ENCODE measurements at regions not wholly inside any gene's neighbourhood (a gene's known extent, or its start where the extent isn't known, plus 50 kb on each side); places are given as distances from the start of the nearest gene placed in this dataset.
"Not testable (repeated sequence)": the region's sequence is repeated elsewhere in the genome, so short reads cannot be mapped to it uniquely, and the experiment has no call there.

DNA sequence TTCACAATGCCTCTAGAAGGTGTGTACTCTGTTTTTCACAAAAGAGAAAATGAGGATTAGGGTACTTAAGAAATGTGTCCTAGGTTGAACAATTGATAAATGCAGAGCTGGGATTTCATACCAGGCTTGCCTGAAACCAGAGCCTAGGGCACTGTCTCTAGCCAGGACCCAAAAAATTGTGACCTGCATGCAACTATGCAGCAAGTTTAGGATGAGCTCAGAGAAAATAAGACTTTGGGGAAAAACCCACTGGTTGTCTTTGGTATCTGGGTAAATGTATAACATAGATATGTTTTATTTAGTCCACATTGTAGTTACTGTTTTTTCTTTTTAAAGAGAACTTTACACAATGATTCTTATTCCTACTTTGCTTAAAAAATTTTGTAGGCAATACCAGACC lies 177.1 kb upstream of the SEMA6A start:
- in situ Hi-C loops (cut with MboI; ENCODE audit: low sequenced_read_pairs) = no loop called here

DNA sequence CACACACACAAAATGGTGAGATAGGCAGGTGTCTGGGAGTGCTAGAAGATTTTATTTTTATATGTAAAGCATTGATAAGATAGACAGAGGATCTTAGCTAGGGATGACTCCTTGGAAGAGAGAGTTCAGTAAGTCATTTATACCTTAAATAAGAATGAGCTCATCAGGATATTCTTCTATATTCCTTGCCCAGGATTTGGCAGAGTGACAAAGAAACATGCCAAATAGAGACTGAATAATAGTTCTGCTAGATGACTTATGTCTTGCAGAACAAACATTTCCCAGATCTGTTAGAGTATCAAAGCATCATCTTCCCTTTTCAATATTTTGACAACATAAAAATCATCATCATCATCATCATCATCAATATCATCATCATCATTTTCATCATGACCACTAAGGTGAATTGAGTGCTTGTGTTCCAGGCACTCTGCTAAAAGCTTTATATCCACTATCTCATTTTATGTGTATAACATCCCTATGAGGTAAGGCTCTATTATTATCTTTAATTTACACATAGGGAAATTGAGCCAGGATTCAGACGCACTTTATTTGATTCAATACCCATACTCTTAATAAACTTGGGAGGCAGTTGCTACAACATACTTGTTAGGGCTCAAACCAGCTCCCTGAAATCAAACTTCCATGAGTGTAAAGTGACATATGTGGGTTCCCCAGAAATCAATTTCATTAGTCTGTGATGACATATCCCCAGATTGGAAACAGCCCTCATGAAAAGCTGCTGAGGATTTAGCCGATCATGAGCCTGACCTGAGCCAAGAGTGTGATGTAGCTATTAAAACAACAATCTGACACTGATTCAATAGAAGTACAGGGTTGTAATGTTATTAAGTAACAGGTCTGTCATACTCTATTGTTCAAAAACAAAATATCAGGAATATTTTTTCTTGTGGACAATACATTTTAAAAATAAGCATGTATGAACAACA lies 176.3 kb upstream of the SEMA6A start:
- in situ Hi-C loops (cut with MboI; ENCODE audit: low sequenced_read_pairs) = no loop called here

DNA sequence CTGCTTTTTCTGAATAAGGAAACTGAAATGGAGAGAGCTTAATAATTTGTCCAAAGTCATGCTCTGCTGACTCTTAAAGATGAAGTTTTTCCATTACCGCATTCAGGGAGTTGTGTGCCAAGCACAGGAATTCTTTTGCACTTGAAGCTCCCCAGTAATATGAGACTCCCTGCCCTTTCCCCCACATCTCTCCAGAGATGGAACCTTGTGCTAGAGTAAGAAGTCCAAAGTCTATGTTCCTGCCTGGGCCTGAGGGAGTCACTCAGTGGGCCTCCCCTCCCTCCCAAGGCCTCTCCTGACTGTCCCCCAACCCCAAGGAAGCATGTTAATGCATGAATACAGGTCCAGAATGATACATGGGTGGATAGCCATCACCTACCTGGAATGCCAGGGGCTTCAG lies 173.3 kb upstream of the SEMA6A start:
- in situ Hi-C loops (cut with MboI; ENCODE audit: low sequenced_read_pairs) = no loop called here

DNA sequence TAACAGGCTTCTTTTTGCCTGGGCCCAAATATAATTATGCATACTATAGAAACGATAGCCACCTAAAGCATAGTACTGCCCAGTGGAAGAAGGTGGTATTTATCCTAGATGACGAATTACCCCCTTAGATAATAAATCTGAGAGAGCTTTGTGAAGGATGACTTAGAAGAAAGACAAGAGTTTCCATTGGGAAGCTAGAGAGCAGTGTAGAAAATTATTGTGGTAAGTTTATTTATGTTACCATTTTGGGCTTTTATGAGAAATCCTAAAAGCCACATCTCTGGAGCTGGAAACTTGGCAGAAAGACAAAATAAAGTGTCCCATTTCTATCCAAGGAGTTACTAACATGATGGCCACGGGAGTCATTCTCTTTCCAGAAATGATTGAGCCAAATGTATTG lies 172.0 kb upstream of the SEMA6A start:
- in situ Hi-C loops (cut with MboI; ENCODE audit: low sequenced_read_pairs) = no loop called here

DNA sequence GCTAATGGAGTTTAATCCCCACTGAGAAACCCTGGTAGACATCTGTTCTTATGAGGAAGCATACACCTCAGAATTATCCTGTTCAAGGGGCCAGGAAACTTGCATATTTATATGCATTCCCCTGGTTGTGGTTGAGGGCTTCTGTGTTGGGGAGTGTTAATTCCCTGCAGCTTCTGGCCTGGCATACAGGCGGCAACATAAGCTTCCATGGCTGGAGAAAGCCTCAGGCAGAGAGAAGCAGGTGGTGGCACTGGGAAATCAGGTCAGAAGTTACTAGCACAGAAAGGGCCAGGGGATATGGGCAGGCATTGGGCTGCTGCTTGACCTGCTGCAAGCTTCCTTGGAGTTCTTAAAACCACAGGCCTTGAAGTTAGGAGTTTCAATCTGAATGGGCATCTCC lies 166.1 kb upstream of the SEMA6A start:
- in situ Hi-C loops (cut with MboI; ENCODE audit: low sequenced_read_pairs) = no loop called here

DNA sequence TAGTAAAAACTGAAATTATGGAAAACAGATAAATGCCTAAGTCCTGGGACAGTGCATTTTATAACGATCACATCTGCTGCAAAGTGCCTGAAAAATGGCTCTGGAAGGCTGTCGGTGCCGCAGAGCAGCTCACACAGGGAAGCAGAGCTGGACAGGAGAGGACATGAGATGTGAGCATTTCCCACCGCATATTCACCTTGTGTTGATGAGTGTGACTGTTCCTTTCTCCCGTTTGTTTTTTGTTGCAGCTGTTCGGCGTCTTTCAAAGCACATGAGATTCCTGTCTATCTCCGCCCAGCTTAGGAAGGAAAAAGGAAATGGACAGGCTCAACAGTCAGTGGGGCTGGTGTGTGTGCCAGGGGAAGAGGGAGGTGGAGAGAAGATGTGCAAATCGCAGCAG lies 164.9 kb upstream of the SEMA6A start:
- in situ Hi-C loops (cut with MboI; ENCODE audit: low sequenced_read_pairs) = no loop called here

DNA sequence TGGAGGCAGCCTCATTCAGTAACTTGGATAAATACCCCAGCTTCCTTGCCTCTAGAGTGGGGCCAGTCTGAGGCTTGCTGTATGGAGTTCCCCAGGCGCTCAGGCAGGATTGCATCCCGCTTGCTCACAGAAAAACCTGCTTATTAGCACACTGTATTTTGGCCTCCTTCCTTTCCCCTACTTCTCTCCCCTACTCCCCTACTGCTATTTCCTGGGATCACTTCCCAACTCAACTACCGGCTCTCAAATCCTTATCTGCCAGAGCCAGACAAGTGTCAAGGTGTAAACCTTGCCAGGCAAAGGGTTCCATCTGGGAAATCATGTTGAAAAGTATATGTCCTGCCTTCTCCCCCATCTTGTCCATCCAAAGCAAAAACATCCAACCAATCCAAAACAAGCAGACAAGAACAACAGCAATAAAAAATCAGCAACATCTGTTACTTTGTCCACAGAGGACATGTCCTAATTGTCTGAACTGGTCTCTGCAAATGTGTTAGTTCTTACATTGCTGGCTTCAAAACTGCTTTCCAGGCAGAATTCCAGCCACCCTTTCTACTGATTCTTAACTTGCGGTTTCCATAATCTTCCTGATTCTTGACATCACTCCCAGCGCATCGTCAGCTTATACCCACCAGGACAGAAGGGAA lies 164.1 kb upstream of the SEMA6A start:
- in situ Hi-C loops (cut with MboI; ENCODE audit: low sequenced_read_pairs) = no loop called here

DNA sequence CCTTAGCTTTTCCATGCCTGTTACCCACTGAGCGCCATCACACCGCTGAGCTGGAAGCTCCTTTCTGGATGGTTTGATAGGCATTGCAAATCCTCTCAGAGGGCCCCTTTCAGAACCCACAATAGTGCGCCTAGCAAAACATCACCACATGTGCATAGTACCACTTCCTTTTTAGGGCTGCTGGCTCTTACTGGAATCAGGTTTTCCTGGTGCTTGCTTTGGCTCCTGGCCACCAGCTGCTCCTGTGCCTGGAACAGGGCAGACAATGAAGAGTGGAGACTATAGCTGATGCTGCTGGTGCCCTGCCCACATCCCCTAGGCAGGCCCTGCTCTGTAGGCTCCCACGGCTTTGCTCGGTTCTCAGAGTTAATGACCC lies 163.6 kb upstream of the SEMA6A start:
- in situ Hi-C loops (cut with MboI; ENCODE audit: low sequenced_read_pairs) = no loop called here

DNA sequence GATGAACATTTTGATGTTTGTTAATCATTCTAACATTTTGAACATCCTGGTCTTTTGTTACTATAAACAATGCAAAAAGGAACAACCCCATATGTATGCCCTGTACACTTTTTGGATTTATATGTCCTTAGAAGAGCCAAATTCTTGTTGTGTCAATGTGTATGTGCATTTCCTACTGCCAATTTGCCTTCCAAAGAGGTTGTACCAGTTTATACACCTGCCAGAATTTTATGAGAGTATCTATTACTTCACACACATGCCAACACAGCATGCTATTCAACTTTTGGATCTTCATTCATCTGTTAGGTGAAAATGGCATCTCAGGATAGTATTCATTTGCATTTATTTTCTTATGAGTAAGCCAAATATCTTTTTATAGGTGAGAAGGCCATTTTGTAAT lies 162.0 kb upstream of the SEMA6A start:
- in situ Hi-C loops (cut with MboI; ENCODE audit: low sequenced_read_pairs) = no loop called here

DNA sequence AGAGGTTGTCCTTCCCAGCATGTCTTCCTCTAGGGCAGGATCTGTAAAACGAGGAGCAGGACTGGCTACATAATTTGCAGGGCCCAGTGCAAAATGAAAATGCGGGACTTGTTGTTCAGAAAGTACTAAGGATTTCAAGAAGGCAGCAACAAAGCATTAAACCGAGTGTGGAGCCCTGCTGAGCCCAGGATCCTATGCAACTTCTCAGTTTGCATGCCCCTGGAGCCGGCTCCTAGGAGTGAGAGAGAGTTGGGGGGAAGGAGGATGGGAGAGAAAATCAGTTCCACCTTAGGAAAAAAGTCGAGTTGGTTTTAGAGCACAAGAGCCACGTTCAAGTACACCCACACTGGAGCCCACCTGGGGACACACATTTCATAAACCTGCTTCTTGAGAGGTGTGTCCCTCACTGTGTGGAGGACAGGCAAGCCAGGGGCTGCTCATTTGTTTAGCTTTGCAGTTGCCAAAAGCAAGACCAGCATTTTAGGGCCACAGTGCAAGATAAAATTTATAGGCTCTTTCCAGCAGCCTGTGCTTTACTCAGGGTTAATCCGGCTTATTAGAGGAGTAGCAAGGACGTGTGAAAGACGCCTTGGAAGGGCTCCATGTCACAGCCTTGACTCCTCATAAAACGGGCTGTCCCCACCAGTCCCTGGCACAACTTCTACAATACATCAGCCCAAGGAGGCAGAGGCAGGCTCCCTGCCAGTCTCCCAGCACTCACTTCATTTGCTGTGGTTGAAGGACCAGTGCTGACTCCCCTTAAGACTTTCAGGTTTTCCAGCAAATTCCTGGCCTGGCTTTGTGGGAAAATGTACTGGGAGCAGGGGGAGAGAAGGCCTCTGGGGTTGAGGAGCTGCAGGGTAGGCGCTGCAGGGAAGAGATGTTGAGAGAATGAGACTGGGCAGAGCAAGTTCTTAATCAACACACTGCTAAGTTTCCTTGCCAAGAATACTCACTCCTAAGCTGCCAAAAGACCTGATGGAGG lies 159.7 kb upstream of the SEMA6A start:
- in situ Hi-C loops (cut with MboI; ENCODE audit: low sequenced_read_pairs) = no loop called here

DNA sequence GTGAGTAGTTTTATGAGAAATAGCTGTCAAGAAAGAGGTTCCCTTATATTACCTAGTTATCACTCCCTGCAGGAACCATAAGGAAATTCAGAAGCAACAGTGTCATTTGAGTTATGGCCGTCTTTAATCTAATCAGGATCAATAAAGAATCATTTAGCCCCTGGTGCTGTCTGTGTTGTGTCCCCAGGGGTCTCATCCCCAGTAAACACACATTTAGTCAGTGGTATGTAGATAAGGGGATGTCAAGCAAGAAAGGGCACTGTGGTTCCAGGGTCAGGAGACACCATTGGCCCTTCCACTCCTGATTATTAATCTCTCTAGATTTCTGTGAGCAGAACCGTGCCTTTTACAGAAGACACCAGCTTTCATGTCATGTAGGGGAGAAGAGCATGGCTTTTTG lies 158.0 kb upstream of the SEMA6A start:
- in situ Hi-C loops (cut with MboI; ENCODE audit: low sequenced_read_pairs) = no loop called here

DNA sequence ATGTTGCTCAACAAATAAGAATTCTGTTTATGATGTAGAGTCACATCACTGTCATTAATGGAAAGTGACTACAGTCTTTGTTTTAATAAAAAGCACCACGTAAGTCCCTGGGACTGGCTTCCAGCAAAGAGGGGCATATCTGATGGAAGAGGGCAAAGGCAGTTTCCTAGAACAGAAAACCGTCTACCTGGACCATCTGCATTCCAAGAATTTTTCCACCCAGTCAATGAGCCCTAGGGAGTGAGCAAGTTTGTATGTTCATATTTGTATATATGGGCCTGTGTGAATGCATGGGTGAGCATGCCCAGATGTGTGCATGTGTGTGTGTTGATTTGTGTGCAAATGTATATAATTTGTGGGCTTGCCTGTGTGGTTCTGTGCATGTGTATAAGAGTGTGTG lies 156.8 kb upstream of the SEMA6A start:
- in situ Hi-C loops (cut with MboI; ENCODE audit: low sequenced_read_pairs) = no loop called here

DNA sequence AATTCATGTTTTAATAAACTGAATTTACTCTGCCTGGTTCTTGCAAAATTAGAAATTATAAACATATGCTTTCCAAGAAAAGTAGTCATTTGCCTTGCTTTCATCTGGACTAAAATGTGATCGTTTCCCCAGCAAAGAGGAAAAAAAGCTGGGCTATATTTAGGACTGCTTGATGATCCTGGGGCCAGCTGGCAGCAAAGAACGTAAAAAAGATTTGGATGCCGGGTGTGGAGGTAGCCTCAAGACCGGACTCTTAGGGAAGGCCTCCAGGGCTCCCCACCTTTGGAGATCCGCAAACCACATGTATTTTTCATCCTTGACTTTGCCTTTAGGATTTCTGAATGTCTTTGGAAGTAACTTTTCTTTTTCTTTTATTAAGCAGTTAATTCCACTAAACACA lies 156.1 kb upstream of the SEMA6A start:
- in situ Hi-C loops (cut with MboI; ENCODE audit: low sequenced_read_pairs) = no loop called here

DNA sequence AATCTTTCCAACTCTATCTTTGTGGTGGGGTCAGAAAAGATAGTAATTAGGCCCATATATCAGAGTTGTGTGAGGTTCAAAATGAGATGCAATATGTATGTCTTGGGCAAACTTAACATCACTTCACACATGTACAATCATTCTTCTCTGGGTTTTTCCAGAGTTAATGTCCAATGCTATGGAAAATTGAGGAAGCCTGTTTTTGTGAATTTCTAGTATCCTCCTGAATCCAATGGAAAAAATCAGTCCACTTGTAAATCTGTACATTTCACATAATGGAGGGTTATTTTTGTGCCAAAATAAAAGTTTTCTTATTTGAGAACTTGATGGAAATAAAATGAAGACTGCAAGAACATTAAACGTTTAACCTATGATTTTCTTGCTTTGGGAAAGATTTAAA lies 155.6 kb upstream of the SEMA6A start:
- in situ Hi-C loops (cut with MboI; ENCODE audit: low sequenced_read_pairs) = no loop called here

DNA sequence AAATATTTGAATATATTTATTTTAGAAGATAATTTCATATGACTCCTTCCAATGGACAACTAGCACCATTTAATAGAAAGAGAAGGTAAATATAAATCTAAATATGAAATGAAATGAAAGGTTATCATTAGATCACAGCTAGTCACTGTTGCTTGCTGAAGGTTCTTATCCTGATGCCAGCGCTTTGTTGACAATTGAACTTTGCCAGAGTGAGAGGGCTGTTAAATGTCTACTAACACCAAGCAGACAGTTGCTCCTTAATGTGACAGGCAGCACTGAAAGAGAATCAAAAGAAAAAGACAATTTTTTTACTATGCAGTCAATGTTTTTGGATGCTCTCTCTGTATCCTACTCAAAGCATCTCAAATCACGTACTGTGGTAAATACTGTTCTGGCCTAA lies 152.6 kb upstream of the SEMA6A start:
- in situ Hi-C loops (cut with MboI; ENCODE audit: low sequenced_read_pairs) = no loop called here

DNA sequence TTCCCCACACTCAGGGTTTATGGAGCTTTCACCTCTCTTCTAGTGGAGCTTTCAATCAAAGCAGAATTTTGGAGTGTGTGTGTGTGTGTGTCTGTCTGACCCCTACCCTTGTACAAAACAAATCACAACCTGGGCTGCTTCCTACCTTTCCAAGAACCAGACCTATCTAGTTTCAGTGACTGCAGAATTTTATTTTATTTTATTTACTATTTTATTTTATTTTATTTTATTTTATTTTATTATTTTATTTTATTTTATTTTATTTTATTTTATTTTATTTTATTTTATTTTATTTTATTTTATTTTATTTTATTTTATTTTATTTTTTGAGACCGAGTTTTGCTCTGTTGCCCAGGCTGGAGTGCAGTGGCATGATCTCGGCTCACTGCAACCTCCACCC lies 151.6 kb upstream of the SEMA6A start:
- in situ Hi-C loops (cut with MboI; ENCODE audit: low sequenced_read_pairs) = not testable (repeated sequence)

DNA sequence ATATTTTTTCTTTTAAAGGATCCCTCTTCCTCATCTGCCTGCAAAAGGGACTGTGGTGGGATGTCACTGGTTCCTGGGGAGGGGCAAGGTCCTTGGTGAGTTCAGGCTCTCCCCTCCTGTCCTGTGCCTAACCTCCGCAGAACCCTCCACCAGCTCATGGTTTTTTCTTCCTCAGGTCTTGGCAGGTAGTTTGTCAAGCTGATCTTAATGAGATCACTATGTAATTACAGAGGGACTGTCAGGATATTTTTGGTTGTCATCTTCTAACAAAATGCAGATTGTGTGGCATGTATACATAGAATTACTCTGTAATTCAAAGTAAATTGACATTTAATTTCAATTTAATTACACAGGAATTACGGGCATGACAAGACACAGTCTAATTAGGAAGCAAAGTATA lies 150.3 kb upstream of the SEMA6A start:
- in situ Hi-C loops (cut with MboI; ENCODE audit: low sequenced_read_pairs) = no loop called here

DNA sequence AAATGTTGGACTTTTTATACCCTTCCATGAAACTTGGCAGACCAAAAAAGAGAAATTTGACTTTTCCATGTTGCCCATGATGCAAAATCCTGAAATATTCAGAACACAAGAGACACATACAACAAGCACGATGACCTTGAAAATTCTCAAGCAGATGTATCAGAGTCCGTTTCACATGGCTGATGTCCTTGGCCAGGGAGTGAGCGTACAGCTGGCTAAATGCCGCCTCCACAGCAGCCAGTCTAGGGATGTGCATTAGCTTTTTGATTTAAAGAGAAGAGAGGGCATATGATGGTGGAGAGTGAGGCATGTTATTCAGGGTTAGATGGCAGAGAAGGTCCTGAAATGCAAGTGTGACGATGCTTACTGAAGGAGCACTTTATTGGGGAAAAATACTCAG lies 148.0 kb upstream of the SEMA6A start:
- in situ Hi-C loops (cut with MboI; ENCODE audit: low sequenced_read_pairs) = no loop called here

DNA sequence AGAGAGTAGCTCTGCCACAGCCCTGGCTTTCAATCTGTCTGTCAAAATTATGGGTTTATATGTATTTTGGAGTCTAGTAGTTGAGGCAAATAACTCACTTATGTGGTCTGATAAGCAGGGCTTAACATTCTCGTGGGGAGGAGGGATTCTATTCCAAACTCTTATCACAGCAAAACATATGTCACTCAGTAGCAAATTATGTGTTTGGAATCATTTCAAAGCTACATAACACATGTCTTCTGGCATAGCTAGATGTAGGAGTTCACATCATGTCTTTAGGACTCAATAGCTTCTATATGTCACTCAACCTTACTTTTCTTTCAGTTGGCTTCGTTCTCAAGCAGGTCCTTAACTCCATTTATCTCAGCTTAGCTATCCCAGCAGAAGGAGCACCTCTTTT lies 144.5 kb upstream of the SEMA6A start:
- in situ Hi-C loops (cut with MboI; ENCODE audit: low sequenced_read_pairs) = no loop called here

DNA sequence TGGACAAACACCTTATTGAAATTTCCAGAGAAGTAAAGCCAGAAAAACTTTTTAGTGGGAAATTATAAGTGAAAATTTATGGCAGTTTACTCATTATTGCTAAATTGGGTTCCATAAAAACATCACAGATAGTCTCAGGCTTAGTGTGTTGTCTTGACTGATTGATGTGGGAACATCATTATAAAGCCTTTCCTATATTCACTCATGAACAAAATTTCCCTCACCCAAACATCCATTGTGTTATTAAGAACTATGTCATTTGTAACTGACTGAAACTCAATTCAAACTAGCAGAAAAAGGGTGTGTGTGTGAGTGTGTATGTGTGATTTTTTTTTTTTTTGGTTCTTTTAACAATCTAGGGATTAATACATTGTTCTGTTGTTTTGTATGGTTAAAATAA lies 143.7 kb upstream of the SEMA6A start:
- in situ Hi-C loops (cut with MboI; ENCODE audit: low sequenced_read_pairs) = no loop called here

DNA sequence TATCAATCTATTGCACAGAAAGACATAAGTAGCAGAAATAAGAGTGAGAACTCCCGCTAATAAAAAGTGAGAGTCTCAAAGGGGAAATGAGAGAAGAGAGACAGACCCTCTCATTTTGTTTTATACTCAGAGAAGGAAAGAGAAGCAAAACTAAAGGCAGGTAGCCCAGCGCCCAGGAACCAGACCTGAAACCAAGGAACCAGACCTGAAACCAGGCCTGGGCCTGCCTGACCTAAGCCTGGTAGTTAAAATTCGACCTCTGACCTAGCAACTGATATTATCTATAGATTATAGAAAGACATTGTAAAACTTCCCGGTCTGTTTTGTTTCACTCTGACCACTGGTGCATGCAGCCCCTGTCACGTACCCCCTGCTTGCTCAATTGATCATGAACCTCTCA lies 134.5 kb upstream of the SEMA6A start:
- in situ Hi-C loops (cut with MboI; ENCODE audit: low sequenced_read_pairs) = no loop called here

Measured in HL-60/S4 (cell line).